Lower leg skin (tissue), 3 donors: ENCODE measurements at regions not wholly inside any gene's neighbourhood (a gene's known extent, or its start where the extent isn't known, plus 50 kb on each side); places are given as distances from the start of the nearest gene placed in this dataset.

ENCODE experiments used
- CTCF ChIP-seq, 3 donors: fragments of 450-650 bp; IDR thresholded peaks; one replicate each; pipeline ENCODE4 v1.5.1; 2016; ENCODE audit warnings: antibody characterized with exemption in 3 of 3, mild to moderate bottlenecking in 3 of 3, moderate library complexity in 2 of 3
- POLR2A ChIP-seq, 2 donors: fragments of 450-650 bp; IDR thresholded peaks; one replicate each; pipeline ENCODE4 v1.6.1; 2016 to 2017; ENCODE audit warnings: antibody characterized with exemption in 2 of 2, mild to moderate bottlenecking in 1 of 2, moderate library complexity in 1 of 2

GRCh38 chr4:71222661-71223060 lies 116.2 kb upstream of the SLC4A4 start:
- no peak for TF ChIP-seq CTCF (IDR thresholded peaks at IDR 0.05)
- no peak for TF ChIP-seq POLR2A (IDR thresholded peaks at IDR 0.05)
